Liver (tissue), 3 donors: ENCODE measurements at regions not wholly inside any gene's neighbourhood (a gene's known extent, or its start where the extent isn't known, plus 50 kb on each side); places are given as distances from the start of the nearest gene placed in this dataset.

Experiments
- EGR1 ChIP-seq, 2 donors: IDR thresholded peaks; 2 replicates each; pipeline ENCODE4 v1.6.1; 2016 to 2018; ENCODE audit warnings: antibody characterized with exemption in 2 of 2, low read depth in 2 of 2
- FOXA2 ChIP-seq: IDR thresholded peaks from 2 replicates; pipeline ENCODE4 v1.6.1; 2016; ENCODE audit warnings: antibody characterized with exemption
- GABPA ChIP-seq, 2 donors: IDR thresholded peaks in 1 of 2; conservative IDR thresholded peaks in 1 of 2; 2 replicates each; pipeline ENCODE4 v1.6.1; 2016; ENCODE audit warnings: antibody characterized with exemption in 2 of 2, mild to moderate bottlenecking in 1 of 2, moderate library complexity in 1 of 2
- JUND ChIP-seq, 2 donors: IDR thresholded peaks; 2 replicates each; pipeline ENCODE4 v1.6.1; 2016; ENCODE audit warnings: antibody characterized with exemption in 2 of 2
- TAF1 ChIP-seq: conservative IDR thresholded peaks from 2 replicates; pipeline ENCODE4 v1.6.1; 2016; ENCODE audit warnings: antibody characterized with exemption, mild to moderate bottlenecking
- TF ChIP-seq, protein P1 (sequence below): fragments of 150-350 bp; IDR thresholded peaks from 2 replicates; pipeline ENCODE4 v1.5.1; 2017; ENCODE audit warnings: improper control_type of control experiment, low read depth, low read length; ENCODE audit not compliant: missing input control
- TF ChIP-seq, protein P2 (sequence below): IDR thresholded peaks from 2 replicates; pipeline ENCODE4 v1.6.1; 2016; ENCODE audit warnings: antibody characterized with exemption
- TF ChIP-seq, protein P3 (sequence below): IDR thresholded peaks from 2 replicates; pipeline ENCODE4 v1.6.1; 2016; ENCODE audit warnings: antibody characterized with exemption
- TF ChIP-seq, protein P4 (sequence below): IDR thresholded peaks from 2 replicates; pipeline ENCODE4 v1.6.1; 2016; ENCODE audit warnings: antibody characterized with exemption, mild to moderate bottlenecking
- donor health status: healthy.
- donor health status: healthy.

DNA sequence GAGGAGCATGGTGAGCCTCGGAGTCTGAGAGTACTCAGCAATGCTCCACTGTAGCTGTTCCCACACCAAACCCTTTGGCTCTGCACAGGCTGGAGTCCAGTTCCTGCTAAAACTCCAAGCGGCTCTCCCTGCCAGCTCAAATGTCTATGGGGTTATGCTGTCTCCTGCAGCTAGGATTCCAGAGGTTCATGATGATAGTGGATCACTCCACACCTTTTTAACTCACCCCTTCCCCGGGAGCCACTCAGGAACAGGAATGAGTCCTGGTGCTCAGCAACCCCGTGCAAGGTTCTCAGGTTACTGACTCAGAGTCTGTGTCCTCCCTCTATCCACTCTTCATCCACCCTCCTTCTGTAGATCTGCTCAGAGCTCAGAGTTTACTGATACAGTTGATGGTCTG, 410.0 kb downstream of the CDH19 start:
- TF ChIP-seq TAF1 (no peak), GABPA (IDR thresholded peaks at IDR 0.05 in 1 of 2, conservative IDR thresholded peaks at IDR 0.05 in 1 of 2) (no peak), FOXA2 (no peak), JUND (IDR thresholded peaks at IDR 0.05) (no peak), EGR1 (IDR thresholded peaks at IDR 0.05; ENCODE audit: low read depth in 2 of 2) (no peak)
- TF ChIP-seq, protein P1, sequence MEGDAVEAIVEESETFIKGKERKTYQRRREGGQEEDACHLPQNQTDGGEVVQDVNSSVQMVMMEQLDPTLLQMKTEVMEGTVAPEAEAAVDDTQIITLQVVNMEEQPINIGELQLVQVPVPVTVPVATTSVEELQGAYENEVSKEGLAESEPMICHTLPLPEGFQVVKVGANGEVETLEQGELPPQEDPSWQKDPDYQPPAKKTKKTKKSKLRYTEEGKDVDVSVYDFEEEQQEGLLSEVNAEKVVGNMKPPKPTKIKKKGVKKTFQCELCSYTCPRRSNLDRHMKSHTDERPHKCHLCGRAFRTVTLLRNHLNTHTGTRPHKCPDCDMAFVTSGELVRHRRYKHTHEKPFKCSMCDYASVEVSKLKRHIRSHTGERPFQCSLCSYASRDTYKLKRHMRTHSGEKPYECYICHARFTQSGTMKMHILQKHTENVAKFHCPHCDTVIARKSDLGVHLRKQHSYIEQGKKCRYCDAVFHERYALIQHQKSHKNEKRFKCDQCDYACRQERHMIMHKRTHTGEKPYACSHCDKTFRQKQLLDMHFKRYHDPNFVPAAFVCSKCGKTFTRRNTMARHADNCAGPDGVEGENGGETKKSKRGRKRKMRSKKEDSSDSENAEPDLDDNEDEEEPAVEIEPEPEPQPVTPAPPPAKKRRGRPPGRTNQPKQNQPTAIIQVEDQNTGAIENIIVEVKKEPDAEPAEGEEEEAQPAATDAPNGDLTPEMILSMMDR: no peak
- TF ChIP-seq, protein P2, sequence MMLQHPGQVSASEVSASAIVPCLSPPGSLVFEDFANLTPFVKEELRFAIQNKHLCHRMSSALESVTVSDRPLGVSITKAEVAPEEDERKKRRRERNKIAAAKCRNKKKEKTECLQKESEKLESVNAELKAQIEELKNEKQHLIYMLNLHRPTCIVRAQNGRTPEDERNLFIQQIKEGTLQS: no peak
- TF ChIP-seq, protein P3, sequence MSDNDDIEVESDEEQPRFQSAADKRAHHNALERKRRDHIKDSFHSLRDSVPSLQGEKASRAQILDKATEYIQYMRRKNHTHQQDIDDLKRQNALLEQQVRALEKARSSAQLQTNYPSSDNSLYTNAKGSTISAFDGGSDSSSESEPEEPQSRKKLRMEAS: no peak
- TF ChIP-seq, protein P4, sequence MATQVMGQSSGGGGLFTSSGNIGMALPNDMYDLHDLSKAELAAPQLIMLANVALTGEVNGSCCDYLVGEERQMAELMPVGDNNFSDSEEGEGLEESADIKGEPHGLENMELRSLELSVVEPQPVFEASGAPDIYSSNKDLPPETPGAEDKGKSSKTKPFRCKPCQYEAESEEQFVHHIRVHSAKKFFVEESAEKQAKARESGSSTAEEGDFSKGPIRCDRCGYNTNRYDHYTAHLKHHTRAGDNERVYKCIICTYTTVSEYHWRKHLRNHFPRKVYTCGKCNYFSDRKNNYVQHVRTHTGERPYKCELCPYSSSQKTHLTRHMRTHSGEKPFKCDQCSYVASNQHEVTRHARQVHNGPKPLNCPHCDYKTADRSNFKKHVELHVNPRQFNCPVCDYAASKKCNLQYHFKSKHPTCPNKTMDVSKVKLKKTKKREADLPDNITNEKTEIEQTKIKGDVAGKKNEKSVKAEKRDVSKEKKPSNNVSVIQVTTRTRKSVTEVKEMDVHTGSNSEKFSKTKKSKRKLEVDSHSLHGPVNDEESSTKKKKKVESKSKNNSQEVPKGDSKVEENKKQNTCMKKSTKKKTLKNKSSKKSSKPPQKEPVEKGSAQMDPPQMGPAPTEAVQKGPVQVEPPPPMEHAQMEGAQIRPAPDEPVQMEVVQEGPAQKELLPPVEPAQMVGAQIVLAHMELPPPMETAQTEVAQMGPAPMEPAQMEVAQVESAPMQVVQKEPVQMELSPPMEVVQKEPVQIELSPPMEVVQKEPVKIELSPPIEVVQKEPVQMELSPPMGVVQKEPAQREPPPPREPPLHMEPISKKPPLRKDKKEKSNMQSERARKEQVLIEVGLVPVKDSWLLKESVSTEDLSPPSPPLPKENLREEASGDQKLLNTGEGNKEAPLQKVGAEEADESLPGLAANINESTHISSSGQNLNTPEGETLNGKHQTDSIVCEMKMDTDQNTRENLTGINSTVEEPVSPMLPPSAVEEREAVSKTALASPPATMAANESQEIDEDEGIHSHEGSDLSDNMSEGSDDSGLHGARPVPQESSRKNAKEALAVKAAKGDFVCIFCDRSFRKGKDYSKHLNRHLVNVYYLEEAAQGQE: no peak
